GM19351 (cell line): ENCODE measurements at regions not wholly inside any gene's neighbourhood (a gene's known extent, or its start where the extent isn't known, plus 50 kb on each side); places are given as distances from the start of the nearest gene placed in this dataset.
"Not testable (repeated sequence)": the region's sequence is repeated elsewhere in the genome, so short reads cannot be mapped to it uniquely, and the experiment has no call there.

Experiments used
- ATAC-seq: cut with Tn5 transposase; IDR thresholded peaks from one replicate; pipeline ENCODE4 v1.9.1; 2021; ENCODE audit warnings: mild to moderate bottlenecking, moderate library complexity; ENCODE audit not compliant: unreplicated experiment

DNA sequence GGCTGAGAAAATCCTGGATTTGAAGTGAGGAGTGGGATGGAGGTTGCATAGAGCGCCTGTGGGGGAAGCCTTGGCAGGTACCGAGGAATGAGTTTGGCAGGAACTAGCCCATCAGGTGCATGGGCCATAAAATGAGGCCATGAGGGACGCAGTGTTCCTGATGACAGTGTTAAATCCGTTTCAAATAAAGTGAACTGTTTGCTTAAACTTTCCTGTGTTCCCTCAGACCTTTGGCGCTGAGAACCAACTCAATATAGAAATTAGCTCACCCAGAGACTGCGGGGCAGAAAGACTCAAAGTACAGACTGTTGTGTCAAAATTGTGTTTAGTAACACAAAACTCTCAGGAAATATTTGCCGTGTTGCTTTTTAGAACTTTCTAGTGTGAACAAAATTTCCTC lies 250.0 kb upstream of the NR3C2 start:
- ATAC-seq = no peak

DNA sequence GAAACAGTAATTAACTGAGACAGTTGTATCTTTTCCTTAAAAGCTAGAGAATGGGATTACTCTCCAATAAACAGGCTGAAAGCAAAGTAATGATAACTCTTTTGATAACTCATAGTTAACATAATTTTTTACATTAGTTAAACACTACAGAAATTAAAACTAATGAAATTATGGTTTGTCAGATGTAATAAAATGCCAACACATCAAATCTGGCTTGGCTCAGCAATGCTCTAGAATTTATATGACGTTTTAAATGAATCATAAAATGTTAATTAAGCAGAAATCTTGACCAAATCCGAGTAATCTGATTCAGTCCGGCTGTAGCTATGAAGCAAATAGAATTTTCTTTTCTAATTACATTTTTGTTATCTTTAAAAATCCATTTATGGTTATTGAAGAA lies 244.2 kb upstream of the NR3C2 start:
- ATAC-seq = no peak

DNA sequence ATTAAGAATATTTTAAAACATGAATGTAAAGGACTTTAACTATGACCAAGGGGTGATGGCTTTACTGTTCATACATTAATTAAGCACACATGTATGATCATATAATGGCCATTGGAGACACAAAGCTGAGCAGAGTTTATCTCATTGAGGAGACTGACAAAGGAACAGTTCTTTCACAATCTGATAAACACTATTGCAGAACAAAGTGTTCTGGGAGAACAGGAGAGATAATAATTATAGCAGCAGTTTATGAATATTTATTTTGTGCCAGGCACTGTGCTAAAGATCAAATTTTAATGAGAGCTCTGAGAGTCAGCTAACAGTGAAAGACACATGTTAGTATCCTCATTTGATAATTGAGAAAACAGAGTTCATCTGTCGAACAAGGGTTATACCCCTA lies 242.4 kb upstream of the NR3C2 start:
- ATAC-seq = no peak

DNA sequence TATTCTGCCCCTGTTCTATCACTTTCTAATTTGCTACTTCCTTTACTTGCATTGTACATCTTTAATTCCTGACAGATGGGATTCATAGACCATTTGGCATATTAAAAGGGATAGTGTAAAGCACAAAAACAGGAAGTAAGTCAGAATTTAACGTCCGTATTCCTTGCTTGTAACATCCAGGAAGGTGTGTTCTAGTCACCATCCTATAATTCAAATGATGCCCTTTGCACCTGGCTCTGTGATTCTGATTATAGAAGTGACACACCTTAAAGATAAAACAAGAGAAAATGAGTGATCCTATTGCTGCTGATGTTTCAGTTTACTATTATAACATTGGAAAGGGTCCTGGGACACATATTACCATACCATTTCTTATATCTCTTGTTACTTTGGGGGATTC lies 238.7 kb upstream of the NR3C2 start:
- no peak for ATAC-seq

DNA sequence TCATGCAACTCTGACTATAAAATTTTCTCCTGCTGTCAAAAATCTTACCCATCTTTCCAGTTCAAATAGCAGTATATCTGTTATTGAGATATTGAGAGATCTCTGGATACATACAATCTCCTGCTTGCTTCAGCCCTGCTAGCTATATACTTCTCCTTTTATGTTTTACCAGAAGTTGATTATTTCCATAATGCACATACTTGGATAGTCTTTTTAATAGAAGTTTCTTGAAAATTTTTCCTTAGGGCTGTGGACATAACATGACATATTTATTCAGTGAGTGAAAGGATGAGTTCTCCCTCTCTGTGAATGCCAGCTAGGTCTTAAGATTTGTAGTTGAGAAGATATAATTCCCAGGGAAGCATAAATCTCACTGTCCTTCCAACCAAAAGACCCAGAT lies 234.1 kb upstream of the NR3C2 start:
- ATAC-seq = no peak

DNA sequence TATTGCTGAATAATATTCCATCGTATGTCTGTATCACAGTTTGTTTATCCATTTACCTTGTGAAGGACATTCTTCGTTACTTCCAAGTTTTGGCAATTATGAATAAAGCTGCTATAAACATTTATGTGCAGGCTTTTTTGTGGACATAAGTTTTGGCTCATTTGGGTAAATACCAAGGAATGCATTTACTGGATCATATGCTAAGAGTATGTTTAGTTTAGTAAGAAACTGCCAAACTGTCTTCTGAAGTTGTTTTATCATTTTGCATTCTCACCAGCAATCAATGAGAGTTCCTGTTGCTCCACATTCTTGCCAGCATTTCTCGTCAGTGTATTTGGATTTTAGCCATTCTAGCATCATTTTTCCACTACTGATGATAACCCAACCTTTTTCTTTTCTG lies 232.7 kb upstream of the NR3C2 start:
- no peak for ATAC-seq

DNA sequence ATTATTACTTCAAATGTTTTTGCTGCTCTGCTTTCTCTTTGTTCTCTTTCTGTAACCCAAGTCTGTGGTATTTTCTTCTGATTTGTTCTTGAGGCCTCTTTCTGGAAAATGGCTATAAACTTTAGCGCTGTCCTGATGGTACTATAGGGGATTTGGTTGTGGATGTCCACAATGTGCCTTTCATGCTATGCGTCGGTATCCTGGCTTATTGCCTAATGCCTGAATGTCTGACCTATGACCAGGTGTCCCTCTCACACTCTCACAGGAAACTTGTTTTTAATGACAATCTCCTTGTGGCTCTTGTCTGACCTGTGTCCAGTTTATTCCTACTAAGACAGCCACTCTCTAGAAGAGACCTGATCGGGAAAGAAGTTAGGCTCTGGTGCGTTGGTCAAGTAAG lies 222.4 kb upstream of the NR3C2 start:
- ATAC-seq = no peak

DNA sequence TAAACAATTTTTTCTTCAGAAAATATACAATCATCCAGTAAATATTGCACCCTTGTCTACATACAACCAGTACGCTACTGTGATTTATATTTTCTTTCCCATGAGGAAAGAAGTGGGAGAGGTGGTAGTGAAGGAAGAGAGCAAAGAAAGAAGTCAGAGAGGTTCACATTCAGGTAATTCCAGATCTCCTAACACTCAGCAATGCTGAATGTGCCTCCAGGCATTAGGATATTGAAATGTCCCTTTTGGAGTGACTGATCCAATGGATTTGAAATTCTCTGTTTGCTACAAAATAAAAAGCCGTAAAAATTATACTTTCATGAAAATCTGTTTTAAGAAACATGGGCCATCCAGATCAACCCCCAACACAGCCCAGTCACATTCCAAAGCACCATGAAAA lies 211.9 kb upstream of the NR3C2 start:
- ATAC-seq = no peak

DNA sequence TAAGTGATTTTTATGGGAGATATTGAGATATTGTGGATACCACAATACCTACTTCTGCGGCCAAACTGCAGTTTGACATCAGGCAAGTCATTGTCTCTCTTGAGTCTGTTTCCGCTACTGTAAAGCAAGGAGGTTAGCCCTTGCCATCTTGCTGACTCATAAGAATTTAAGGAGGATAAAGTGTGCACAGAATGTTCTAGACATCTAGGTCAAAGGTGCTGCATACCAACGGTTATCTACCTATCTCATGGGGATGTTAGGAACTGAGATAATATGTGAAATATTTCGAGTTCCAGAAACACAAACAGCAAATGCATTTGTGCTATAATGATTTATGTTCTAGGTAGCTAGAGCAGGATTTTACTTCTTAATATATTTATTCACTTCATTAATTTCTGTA lies 211.5 kb upstream of the NR3C2 start:
- no peak for ATAC-seq

DNA sequence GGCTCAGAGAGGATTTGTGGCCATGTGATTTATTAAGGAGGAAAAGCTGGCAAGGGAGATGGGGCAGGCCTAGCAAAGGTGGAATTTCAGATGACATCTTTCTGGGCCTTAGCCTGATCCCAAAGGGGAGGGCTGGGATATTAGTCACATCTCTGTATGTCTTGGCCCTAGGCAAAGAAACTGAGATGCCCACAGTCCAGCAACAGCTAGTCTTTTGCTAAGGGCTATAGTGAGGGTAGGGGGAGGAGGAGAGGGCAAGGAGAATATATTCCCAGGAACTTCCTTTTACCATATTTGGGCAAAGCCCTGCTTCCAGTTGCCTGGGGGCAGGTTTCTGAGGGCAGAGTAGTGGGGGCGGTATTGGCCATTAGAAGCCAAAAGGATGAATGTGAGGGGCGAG lies 209.8 kb upstream of the NR3C2 start:
- no peak for ATAC-seq

DNA sequence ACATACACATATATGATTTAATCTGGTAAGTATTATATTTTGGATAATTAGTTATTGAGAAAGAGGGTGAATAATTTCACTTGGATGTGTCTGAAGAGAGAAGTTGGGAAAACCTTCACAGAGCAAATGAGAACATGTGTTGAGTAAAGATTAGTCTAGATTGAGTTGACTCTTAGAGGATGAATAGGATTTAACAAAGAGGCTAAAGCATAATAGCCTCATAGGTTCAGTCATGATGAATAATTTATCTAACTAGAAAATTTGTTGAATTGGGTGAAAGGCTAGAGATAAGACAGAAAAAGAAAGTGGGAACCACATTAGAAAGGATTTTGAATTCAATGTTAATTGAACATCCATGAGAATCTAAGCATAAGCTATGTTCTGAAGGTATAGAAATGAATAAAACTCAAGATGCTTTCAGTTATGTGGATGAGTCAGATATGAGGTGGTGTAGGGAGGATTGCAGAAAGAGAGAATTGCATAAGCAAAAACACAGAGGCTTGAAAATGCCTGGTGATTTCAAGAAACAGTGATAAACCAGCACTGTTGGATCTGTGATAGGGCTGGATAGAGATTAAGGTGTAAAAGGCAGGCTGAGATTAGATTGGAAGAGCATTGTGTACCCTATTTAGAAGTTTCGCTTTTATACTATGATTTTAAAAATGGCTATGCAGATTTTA lies 207.6 kb upstream of the NR3C2 start:
- no peak for ATAC-seq

DNA sequence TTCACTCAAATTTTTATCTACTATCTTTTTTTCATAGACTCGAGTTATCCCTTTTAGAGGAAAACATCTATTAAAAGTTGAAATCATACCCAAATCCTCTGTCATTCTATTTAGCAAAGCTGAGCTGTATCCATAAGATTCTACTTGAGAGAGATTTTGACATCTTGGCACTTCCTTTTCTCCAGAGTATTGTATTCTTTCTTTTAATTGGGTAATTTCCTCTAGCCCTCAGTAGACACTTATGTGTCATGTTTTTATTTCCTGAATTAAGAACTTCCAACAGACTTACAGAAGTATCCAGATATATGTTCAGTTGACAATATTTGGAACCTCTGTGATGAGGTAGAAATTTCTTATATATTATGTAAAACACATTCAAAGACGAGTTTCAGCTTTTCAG lies 201.6 kb upstream of the NR3C2 start:
- ATAC-seq = no peak

DNA sequence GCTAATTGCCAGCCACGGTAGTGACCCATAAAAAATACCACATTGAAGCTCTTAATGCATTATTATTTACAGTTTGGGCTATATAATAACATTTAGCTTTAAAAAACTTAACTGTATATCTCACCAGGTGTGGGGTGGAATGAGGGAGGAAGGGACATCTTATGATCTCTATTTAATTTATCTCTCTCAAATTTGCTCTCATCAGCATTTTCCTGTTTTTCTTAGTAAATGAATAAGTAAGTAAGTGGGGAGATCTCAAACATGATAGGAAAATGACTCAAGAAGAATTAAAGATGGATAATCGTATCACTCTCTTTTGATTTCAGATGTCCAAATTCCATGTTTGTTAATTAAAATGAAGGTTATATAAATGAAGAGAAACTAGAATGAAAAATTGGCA lies 200.7 kb upstream of the NR3C2 start:
- ATAC-seq = no peak

DNA sequence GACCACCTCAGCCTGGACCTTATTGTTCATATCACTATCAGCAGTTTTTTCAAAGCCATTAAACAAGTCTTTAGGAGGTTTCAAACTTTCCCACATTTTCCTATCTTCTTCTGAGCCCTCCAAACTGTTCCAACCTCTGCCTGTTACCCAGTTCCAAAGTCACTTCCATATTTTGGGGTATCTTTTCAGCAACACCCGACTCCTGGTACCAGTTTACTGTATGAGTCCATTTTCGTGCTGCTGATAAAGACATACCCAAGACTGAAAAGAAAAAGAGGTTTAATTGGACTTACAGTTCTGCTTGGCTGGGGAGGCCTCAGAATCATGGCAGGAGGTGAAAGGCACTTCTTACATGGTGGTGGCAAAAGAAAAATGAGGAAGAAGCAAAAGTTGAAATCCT lies 195.9 kb upstream of the NR3C2 start:
- not testable (repeated sequence) for ATAC-seq

DNA sequence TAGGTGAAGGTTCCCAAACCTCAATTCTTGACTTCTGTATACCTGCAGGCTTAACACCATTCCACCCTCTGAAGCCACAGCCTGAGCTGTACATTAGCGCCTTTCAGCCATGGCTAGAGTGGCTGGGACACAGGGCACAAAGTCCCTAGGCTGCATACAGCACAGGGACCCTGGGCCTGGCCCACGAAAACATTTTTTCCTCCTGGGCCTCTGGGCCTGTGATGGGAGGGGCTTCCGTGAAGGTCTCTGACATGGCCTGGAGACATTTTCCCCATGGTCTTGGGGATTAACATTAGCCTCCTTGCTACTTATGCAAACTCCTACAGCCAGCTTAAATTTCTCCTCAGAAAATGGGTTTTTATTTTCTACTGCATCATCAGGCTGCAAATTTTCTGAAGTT lies 195.2 kb upstream of the NR3C2 start:
- not testable (repeated sequence) for ATAC-seq

DNA sequence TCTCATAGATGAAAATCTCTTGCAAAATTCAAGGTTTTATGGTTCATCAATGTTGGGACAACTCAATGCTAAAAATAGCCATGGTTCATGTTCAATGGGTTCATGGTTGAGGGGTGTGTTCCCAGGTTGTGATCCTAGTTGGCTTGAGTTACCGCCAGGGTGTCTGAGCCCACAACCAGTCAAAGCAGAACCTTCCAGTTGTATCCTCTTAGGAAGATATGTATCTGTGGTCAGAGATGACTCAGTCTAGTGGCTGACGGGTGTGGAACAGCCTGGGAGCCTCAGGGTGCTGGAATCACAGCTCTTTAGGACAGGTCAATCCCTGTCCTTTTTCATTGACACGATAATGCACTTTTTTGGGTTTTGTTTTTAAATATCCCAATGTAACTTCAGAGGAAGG lies 192.3 kb upstream of the NR3C2 start:
- ATAC-seq = no peak

DNA sequence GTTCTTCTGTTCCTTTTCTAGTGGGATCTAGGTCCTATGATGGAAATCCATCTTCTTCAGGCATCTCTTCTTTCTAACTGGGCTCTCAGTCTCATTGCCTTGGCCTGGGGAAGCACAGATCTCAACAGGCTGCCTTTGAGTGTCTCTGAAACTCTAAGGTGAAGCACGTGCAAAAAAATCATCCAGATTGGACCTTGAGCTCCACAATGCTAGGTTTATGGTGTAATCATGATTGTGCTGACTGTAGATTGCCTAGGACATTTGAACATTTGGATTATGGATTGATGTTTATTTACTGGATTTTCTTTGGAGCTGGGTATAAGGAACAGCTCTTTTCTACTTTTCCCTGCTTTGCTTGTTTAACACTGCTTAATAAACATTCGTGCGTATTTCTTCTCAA lies 191.5 kb upstream of the NR3C2 start:
- no peak for ATAC-seq

DNA sequence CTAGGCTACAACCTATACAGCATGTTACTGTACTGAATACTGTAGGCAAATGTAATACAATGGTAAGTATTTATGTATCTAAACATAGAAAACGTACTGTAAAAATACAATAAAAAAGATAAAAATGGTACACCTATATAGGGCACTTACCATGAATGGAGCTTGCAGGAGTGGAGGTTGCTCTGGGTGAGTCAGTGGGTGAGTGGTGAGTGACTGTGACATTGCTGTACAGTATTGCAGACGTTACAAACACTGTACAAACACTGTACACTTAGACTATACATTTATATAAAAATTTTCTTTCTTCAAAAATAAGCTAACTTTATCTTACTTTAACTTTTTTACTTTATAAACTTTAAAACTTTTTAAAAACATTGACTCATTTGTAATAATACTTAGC lies 190.3 kb upstream of the NR3C2 start:
- no peak for ATAC-seq

DNA sequence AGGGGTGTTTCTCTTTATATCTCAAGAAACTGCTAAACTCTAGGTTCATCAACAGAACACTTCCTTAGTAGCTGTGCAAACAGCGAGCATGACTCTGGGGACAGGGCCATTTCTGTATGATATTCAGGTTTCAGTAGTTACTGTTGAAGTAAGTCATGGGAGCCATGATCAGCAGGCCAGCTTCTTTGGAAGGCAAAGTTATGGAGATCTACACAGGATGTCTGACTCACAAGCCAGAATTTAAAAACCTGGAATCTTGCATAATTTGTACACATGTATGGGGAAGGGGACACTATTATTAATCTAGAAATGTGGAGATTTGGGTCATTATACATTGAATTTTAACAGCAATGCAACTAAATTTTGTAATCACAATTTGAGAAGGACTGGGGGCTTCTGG lies 187.8 kb upstream of the NR3C2 start:
- no peak for ATAC-seq

DNA sequence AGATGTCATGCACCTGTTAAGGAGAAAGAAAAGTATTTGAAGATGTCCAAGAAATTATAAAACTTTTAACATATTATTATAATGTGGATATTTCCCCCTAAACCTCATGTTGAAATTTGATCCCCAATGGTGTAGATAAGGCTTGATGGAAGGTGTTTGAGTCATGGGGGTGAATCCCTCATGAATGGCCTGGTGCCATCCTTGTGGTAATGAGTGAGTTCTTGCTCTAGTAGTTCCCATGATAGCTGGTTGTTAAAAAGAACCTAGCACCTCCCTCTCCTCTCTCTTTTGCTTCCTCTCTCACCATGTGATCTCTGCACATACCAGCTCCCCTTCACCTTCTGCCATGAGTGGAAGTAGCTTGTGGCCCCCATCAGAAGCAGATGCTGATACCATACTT lies 176.6 kb upstream of the NR3C2 start:
- ATAC-seq = no peak

DNA sequence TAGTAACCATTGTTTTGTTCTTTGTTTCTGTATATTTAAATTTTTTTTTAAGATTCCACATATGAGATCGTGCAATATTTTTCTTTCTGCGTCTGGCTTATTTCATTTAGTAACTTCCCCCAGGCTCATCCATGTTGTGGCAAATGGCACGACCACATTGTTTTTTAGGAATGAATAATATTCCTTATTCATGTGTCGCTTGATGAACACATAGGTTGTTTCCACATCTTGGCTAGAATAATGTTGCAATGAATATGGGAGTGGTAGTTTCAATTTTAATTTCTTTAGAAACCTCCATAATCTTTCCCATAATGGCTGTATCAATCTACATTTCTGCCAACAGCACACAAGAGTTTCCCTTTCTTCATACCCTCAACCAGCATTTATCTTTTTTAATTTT lies 166.8 kb upstream of the NR3C2 start:
- no peak for ATAC-seq

DNA sequence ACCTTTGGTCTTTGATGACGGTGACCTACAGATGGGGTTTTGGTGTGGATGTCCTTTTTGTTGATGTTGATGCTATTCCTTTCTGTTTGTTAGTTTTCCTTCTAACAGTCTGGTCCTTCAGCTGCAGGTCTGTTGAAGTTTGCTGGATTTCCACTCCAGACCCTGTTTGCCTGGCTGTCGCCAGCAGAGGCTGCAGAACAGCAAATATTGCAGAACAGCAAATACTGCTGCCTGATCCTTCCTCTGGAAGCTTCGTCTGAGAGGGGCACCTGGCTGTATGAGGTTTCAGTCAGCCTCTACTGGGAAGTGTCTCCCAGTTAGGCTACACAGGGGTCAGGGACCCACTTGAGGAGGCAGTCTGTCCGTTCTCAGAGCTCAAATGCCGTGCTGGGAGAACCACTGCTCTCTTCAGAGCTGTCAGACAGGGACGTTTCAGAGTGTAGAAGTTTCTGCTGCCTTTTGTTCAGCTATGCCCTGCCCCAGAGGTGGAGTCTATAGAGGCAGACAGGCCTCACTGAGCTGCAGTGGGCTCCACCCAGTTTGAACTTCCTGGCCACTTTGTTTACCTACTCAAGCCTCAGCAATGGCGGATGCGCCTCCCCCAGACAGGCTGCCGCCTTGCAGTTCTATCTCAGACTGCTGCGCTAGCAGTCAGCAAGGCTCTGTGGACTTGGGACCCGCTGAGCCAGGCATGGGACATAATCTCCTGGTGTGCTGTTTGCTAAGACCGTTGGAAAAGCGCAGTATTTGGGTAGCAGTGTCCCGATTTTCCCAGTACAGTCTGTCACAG lies 156.4 kb upstream of the NR3C2 start:
- not testable (repeated sequence) for ATAC-seq

DNA sequence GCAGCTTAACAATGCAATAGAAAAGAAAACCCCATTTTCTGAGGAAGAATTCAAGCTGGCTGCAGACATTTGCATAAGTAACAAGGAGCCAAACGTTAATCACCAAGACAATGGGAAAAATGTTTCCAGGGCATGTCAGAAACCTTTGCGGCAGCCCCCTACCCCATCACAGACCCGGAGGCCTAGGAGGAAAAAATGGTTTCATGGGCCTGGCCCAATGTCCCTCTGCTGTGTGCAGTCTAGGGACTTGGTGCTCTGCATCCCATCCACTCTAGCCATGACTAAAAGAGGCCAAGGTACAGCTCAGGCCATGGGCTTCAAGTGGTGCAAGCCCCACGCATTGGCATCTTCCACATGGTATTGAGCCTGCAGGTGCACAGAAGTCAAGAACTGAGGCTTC lies 147.0 kb upstream of the NR3C2 start:
- ATAC-seq = no peak
